Thyroid gland (tissue), 4 donors: ENCODE measurements at regions not wholly inside any gene's neighbourhood (a gene's known extent, or its start where the extent isn't known, plus 50 kb on each side); places are given as distances from the start of the nearest gene placed in this dataset.

ENCODE experiments used
- DNase-seq, 2 donors: peaks; one replicate each; pipeline ENCODE4 v3.0.0-alpha.2; 2019
- H3K27ac ChIP-seq, 3 donors: fragments of 200-600 bp; sonication (generic); 1 replicate in 2 of 3; 2 replicates in 1 of 3; pipeline ENCODE4 v1.5.1; 2016 to 2019; ENCODE audit warnings: mild to moderate bottlenecking in 1 of 3, moderate library complexity in 1 of 3
- H3K27me3 ChIP-seq: fragments of 200-600 bp; sonication (generic); one replicate; pipeline ENCODE4 v1.5.1; 2019
- H3K36me3 ChIP-seq, 2 donors: fragments of 200-600 bp; sonication (generic); one replicate each; pipeline ENCODE4 v1.5.1; 2016 to 2019
- H3K4me1 ChIP-seq, 2 donors: fragments of 200-600 bp; sonication (generic); one replicate each; pipeline ENCODE4 v1.5.1; 2017 to 2019
- H3K4me3 ChIP-seq, 3 donors: fragments of 200-600 bp; sonication (generic); replicated peaks in 1 of 3; 1 replicate in 2 of 3; 2 replicates in 1 of 3; pipeline ENCODE4 v1.5.1; 2016; ENCODE audit warnings: mild to moderate bottlenecking in 1 of 3
- H3K9me3 ChIP-seq: fragments of 200-600 bp; sonication (generic); one replicate; pipeline ENCODE4 v1.5.1; 2017
- CTCF ChIP-seq, 6 experiments: fragments of 200-600 bp in 3 of 6; fragments of 450-650 bp in 3 of 6; sonication (generic) in 3 of 6; IDR thresholded peaks; one replicate each; pipeline ENCODE4 v1.5.1; 2016 to 2019; ENCODE audit warnings: antibody characterized with exemption in 6 of 6, mild to moderate bottlenecking in 2 of 6, inconsistent platforms in 1 of 6, moderate library complexity in 1 of 6
- POLR2A ChIP-seq, 2 donors: fragments of 450-650 bp; IDR thresholded peaks; one replicate each; pipeline ENCODE4 v1.6.1; 2017; ENCODE audit warnings: antibody characterized with exemption in 2 of 2, mild to moderate bottlenecking in 2 of 2, moderate library complexity in 1 of 2
- WGBS, 2 donors: methylation state at CpG; one replicate each; pipeline ENCODE4 v1.1.5; 2017; 5-methylcytosine and 5-hydroxymethylcytosine counted together
- intact Hi-C: fragments of 100-400 bp; cut with DNase I; formaldehyde crosslinking; loops from one replicate; pipeline ENCODE4 v1.15.1; 2023

DNA sequence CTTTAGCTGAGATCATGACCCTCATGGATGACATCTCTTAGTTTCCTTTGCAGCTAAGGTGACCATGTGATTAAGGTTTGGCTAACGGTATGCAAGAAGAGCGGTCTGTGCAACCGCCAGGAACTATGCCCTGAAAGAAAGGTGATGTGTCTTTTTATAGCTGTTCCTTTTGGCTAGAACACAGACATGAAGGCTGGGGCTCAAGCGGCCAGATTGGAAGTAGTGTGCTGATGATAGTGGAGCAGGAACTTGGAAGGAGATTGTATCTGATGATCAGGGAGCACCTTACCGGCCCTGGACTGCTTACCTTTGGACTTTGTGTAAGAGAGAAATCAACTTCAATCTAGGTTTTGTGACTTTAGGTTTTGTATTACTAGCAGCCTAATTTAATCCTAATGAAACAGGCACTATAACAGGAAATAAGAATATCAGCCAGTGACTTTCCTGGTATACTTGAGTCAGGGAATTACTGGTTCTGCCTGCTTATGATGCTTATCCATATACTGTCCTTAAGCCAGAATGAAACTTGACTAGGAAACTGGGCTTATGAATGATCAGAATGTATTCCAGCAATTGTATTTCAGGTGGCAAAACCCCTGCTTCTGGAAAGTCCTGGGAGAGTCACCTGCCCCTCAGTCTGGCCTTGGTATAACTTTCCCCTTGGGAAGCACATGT, 164.3 kb upstream of the LRIG1 start:
- Histone ChIP-seq H3K4me3 (no peak overlapping the region), H3K36me3 (no peaks in the 10 kb centered on the region), H3K27ac (no peak overlapping the region), H3K9me3 (no peaks in the 10 kb centered on the region), H3K4me1 (no peaks in the 10 kb centered on the region), H3K27me3 (no peaks in the 10 kb centered on the region)
- 85 to 89% methylated on average over 5 of the region's 5 CpGs for WGBS, 2 donors
- no peak for DNase-seq
- TF ChIP-seq CTCF (IDR thresholded peaks at IDR 0.05) (no peak), POLR2A (IDR thresholded peaks at IDR 0.05) (no peak)
- intact Hi-C loops: no loop called here

GRCh38 chr3:66666362-66666761, 165.5 kb upstream of the LRIG1 start:
- intact Hi-C loops: no loop called here
- no peak for DNase-seq
- Histone ChIP-seq H3K4me3 (no peak overlapping the region), H3K27me3 (no peaks in the 10 kb centered on the region), H3K27ac (no peak overlapping the region), H3K4me1 (no peaks in the 10 kb centered on the region), H3K9me3 (no peaks in the 10 kb centered on the region), H3K36me3 (no peaks in the 10 kb centered on the region)
- no peak for TF ChIP-seq POLR2A (IDR thresholded peaks at IDR 0.05)
- no peak for TF ChIP-seq CTCF (IDR thresholded peaks at IDR 0.05)

DNA sequence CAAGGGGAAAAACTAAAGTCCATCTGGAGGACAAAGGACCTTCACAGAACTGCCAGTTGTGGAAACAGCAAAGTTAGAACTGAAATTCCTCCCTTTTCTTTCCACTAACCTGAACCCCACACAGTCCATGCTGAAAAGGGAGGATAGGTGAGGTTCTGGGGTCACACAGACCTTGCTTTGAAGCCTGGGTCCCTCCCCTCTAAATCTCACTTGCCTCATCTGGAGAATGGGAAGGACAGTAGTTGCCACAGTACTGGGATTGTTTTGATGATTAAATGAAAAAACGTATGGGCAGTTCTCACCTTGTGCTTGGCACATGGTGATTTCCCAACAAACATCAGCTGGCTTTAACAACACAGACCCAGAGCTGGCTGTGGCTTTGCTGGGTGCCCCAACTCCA, 166.4 kb upstream of the LRIG1 start:
- DNase-seq: no peak
- intact Hi-C loops: no loop called here
- H3K9me3 ChIP-seq: no peaks in the 10 kb centered on the region
- H3K27ac ChIP-seq: no peak overlapping the region
- TF ChIP-seq CTCF (IDR thresholded peaks at IDR 0.05) (no peak), POLR2A (IDR thresholded peaks at IDR 0.05) (no peak)
- H3K4me3 ChIP-seq: no peak overlapping the region
- H3K36me3 ChIP-seq: no peaks in the 10 kb centered on the region
- 53 to 64% methylated on average over 1 of the region's 1 CpG for WGBS, 2 donors
- H3K27me3 ChIP-seq: no peaks in the 10 kb centered on the region
- no peaks in the 10 kb centered on the region for H3K4me1 ChIP-seq

DNA sequence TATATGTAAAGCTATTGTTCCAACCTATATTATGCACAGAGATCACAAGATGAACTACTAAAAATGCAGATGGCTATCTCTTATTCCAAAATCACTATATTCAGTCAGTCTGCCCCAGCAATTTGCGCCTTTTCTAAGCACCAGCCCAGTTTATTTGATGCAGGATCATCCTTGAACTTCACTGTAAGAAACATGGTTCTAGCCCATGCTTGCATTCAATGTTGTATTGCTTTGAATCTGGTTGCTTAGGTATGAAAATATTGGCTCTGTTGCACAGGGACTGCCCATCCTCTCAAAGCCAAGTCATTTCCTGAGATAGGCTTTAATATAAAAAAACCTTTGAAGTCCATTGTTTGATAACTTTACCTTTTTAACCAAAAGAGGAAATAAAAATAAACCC, 170.5 kb upstream of the LRIG1 start:
- no peaks in the 10 kb centered on the region for H3K36me3 ChIP-seq
- no peaks in the 10 kb centered on the region for H3K4me1 ChIP-seq
- TF ChIP-seq POLR2A (IDR thresholded peaks at IDR 0.05): no peak
- no peak for TF ChIP-seq CTCF (IDR thresholded peaks at IDR 0.05)
- WGBS, 2 donors: 84 to 85% methylated on average over 1 of the region's 1 CpG
- no peak overlapping the region for H3K4me3 ChIP-seq
- DNase-seq: no peak
- no peaks in the 10 kb centered on the region for H3K27me3 ChIP-seq
- no peak overlapping the region for H3K27ac ChIP-seq
- H3K9me3 ChIP-seq: no peaks in the 10 kb centered on the region
- intact Hi-C loops: no loop called here

DNA sequence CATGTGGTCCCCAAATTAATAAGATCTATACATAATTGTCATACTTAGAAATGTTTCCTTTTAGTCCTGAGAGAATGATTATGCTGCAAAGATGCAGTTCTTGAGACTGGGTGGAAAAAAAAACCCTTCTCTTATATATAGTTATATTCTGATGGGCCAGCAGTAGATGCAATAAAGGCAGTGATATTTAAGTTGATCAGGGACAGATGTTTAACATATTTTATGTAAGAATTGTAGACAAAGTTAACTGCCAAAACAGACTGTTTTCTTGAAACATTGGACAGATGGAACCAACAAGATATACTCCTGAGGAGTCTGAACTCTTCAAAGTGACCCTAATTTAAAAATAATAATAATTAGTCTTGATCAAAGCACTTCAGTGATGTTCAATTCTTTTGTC, 172.0 kb upstream of the LRIG1 start:
- no peaks in the 10 kb centered on the region for H3K4me1 ChIP-seq
- no peak overlapping the region for H3K27ac ChIP-seq

More for the DNA sequence above, 172.0 kb upstream of the LRIG1 start:
- H3K4me3 ChIP-seq: no peak overlapping the region
- H3K9me3 ChIP-seq: no peaks in the 10 kb centered on the region
- H3K27me3 ChIP-seq: no peaks in the 10 kb centered on the region
- no peak for DNase-seq
- intact Hi-C loops: no loop called here
- TF ChIP-seq CTCF (IDR thresholded peaks at IDR 0.05): no peak
- no peak for TF ChIP-seq POLR2A (IDR thresholded peaks at IDR 0.05)
- no peaks in the 10 kb centered on the region for H3K36me3 ChIP-seq
